LNCAP (cell line): ENCODE measurements at regions not wholly inside any gene's neighbourhood (a gene's known extent, or its start where the extent isn't known, plus 50 kb on each side); places are given as distances from the start of the nearest gene placed in this dataset.

Experiments
- TF ChIP-seq, protein P1 (sequence below): fragments of 450-650 bp; IDR thresholded peaks from 2 replicates; pipeline ENCODE4 v1.5.1; 2017; ENCODE audit warnings: mild to moderate bottlenecking

DNA sequence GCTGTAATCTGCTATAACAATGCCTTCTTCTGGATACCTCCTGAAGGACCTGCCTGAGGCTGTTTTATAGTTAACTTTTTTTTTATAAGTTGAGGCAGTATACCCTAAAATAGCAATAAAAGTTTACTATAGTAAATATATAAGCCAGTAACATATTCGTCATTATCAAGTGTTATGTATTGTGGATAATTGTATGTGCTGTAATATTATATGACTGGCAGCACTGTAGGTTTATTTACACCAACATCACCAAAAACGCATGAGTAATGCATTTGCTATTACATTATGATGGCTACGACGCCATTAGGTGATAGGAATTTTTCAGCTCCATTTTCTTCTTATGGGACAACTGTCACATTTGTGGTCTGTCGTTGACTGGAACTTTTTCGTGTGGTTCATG, 237.2 kb upstream of the PITX2 start:
- TF ChIP-seq, protein P1, sequence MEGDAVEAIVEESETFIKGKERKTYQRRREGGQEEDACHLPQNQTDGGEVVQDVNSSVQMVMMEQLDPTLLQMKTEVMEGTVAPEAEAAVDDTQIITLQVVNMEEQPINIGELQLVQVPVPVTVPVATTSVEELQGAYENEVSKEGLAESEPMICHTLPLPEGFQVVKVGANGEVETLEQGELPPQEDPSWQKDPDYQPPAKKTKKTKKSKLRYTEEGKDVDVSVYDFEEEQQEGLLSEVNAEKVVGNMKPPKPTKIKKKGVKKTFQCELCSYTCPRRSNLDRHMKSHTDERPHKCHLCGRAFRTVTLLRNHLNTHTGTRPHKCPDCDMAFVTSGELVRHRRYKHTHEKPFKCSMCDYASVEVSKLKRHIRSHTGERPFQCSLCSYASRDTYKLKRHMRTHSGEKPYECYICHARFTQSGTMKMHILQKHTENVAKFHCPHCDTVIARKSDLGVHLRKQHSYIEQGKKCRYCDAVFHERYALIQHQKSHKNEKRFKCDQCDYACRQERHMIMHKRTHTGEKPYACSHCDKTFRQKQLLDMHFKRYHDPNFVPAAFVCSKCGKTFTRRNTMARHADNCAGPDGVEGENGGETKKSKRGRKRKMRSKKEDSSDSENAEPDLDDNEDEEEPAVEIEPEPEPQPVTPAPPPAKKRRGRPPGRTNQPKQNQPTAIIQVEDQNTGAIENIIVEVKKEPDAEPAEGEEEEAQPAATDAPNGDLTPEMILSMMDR, result no peak

DNA sequence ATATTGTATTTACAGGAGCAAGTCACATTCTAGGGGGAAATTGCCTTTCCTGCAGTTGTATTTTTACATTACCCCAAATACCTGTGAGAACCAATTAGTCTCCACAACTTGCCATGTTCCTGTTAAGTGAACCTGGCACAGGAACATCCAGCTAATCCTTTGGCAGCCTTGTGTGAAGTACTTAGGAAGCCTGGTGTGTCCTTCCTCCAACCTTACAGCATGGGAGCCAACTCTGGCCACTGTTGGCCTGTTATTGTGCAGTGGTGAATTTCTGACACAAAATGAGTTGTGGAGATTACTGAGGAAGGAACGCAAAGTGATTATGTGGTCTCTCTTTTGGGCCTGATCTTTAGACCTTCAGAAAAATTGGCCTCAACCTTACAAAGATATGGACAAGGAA, 238.0 kb upstream of the PITX2 start:
- TF ChIP-seq, protein P1, result no peak

DNA sequence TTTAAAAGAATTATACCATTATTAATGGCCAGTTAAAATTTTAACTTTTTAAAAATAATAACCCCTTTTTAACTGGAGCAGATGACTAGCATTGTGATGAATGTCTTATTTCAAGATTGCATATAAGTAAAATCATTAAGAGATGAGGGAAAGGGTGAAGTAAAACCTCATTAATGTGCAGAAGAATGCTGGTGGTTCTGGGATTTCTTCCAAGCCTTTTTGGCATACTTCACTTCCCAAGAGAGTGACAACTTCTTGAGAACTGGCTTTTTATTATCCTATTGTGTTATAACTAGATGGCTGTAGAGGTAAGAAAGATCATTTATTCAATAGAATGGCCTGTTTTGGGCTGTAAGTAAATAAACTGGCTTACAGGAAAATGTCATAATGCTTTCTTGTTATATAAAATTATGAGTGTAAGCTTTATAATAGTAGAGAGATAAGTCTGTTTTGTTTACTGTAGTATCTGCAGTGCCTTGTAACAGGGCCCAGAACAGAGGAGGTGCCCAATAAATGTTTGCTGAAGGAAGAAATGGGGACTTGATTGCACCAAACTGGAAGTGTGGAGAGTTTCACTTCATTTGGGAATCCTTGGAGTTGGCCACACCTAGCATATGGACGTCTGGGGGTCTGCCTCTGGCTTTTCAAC, 242.9 kb upstream of the PITX2 start:
- TF ChIP-seq, protein P1, result no peak

DNA sequence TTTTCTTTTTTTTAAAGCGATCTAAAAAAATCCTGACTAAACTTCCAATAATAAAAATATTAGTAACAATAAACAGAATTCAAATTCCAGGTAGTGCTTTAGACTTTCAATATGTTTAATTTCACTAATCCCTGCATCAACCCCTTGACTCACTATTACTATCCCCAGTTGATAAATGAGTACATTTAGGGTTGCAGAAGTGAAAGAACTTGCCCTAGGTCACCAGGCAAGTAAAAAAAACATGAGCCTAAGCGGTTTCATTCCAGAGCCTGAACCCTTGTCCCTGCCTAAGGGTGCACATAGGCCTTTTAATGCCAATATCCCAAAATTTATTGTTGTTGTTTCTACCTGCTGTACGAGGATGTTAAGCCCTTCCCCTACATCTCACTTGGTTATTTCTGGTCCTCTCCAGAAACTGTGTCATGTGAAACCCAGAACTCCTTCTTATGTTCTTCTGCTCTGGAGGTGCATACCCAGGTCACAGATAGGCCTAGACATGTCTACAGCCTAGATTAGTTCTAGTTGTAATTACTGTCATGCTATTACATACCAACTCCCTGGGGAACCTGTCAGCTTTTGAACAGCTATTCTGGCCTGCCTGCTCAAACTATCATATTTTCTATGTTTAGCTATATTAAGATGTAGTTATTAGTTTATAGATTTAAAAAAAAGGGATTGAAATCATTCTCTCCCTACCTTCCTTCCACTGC, 244.5 kb upstream of the PITX2 start:
- TF ChIP-seq, protein P1, result no peak

DNA sequence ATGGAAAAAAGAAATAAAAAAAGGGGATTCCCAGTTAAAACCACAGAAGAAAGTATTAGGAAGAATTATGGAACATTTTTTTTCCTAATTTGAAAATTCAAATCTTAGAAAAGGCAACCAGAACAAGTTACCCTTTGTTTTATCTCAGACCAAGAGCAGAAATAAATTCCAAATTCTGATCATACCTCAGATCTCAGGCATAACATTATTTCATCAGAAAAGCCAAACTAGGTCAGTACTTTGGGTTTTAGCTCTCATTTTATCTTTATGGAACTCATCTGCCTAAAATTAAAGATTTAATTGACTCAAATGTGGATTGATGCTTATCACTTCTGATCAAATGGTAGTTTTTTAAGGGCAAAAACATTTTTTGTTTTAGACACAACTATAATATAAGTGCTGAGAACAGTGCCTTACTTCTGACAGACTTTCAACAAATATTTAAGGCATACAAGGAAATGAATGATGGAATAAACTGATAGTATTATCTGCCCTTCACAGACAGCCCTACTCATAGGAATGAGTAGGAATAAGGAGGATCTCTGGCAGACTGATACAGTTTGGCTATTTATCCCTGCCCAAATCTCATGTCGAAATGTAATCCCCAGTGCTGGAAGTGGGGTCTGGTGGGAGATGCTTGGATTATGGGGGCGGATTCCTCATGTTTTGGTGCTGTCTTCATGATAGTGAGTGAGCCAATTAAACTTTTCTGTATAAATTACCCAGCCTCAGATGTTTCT, 245.3 kb upstream of the PITX2 start:
- TF ChIP-seq, protein P1, result no peak

DNA sequence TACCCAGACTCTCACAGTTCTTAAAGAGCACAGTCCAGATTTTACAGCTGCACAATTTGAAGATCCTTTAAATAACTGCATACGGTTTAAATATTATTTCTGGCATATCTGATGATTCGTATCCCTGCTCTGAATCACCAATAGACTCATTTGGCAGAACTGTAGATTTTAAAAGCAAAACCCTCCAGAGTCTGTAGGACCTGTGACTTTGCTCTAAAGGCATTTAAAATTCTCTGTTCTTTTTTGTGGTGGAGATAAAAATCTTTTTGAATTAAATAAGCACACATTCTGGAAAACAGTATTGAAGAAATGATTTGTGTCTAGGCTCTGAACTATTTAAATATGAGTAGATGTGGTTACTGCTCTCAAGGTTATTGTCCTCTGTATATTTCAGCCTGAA, 246.2 kb upstream of the PITX2 start:
- TF ChIP-seq, protein P1, result no peak

DNA sequence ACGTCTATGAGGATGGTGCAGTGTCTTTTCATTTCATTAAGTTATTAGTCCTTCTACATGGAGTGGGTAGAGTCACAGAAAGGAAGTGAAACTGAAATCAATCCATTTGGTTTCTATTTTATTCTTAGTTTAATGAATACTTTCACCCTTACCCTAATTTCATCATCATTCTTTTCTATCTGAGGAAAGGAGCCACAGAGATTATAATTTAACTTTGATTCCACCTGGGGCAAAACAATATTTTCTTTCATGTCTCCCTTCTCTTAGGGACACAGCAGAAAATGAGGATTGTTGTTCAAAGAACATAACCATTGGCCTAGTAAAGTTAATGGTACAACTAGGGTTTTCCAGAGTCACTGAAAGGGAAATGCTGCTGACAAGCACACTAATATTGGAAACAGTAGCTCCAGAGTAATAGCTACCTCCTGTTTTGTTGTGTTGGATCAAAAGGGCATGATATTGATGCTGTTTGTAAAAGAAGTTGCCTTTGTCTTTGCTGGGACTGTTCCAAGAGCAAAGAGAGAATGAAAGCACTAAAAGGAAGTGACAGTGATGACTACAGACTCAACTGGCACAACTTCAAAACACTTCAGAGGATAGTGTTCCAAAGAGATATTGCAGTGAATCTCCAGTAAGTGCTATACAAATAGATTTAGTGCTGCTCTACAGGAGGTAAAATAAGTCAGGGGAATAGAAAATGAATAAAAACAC, 247.1 kb upstream of the PITX2 start:
- TF ChIP-seq, protein P1, result no peak
